Hematopoietic multipotent progenitor cell treated with erythropoietin and hydrocortisone succinate and interleukin-3 and kit ligand, for 8 days (in vitro differentiated cells): ENCODE measurements at regions not wholly inside any gene's neighbourhood (a gene's known extent, or its start where the extent isn't known, plus 50 kb on each side); places are given as distances from the start of the nearest gene placed in this dataset.
A peak's percentile ranks its signal among the peaks of the same experiment; 100 is the strongest.
"Not testable (repeated sequence)": the region's sequence is repeated elsewhere in the genome, so short reads cannot be mapped to it uniquely, and the experiment has no call there.

ENCODE experiments used
- DNase-seq: peaks from one replicate; pipeline ENCODE4 v3.0.0-alpha.2; 2015

DNA sequence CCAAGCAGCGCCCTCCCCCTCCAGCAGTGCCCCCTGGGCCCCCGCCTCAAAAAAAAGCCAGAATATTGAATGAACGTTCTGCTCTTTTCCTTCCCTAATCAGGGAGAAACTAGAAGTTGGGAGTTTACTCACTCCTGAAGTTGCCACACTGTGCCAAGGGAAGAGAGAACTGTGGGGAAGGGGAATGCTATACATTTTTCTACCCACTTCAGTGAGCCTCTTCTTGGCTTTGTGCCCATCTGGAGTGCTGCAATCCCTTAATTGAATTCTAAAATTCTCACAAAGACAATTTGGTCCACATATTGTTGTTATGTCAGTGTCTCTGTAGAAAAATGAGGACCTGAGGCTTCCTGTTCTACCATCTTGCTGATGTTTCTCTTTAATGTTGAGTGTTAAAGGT is 443.7 kb downstream of the DIRAS2 start:
- DNase-seq, result no peak

DNA sequence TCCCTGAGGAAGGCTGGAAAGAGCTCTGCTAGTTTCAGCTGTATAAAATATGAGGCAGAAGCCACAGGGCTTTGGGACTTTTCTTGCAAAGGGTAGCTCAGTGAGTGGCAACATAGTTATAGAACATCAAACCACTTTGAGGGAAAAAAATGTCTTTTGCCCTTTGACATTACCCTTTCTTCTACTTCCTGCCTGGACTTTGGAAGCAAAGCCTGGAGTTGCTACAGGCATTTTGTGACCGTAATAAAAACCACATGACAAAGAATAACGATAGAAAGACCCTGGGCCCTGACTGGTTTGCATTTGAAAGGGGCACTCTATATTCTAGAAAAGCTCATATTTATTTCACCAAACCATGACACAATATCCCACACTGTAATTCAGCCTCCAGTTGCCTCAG is 440.9 kb downstream of the DIRAS2 start:
- no peak for DNase-seq

DNA sequence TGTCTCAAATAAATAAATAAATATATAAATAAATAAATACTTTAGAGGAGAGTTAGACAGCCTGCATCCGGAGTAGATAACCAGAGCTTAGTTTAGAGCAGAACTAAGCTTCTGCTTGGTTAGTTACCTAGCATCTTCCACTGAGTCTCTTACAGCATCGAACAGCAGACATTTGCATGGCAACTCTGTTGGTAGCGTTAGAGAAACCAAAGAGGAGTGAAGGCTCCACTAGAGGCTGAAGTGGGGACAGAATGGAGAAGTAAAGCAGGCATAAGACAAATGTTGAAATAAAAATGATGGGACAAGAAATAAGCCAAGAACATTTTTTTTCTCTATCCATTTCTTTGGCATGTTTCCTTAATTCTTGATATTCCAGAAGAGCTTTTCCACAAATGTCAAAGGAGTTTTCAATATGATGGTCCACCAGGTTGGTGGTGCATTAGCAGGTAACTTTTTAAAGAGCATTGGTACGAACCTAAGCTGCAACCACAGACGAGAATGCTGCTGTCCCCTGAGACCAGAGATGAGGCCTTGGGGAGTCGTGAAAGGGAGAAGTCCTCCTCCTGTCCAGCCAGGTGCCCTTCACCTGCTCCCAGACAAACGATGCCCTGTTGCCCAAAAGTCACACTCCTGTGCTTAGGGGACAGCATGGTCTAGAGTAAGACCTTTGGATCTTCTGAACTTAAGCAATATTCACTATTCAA is 438.3 kb downstream of the DIRAS2 start:
- no peak for DNase-seq

DNA sequence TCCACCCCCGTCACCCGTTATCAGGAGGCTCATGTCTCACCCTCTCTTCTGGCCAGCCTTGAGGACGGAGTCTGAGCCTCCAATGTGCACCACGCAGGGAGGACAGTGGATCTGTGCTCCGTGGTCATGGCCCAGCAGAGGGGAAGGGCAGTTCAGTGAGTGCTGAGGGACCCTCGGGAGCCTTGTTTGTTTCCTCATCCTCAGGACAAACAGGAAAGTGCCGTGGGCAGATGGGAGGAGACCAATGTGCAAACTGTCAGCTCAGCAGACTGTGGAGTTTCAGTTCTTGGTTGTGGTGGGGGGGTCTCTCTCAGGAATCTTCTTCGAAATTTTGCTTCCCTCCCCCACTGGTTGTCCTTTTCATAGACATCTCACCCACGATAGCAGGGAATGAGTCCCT is 429.6 kb downstream of the DIRAS2 start:
- DNase-seq, result not testable (repeated sequence)

DNA sequence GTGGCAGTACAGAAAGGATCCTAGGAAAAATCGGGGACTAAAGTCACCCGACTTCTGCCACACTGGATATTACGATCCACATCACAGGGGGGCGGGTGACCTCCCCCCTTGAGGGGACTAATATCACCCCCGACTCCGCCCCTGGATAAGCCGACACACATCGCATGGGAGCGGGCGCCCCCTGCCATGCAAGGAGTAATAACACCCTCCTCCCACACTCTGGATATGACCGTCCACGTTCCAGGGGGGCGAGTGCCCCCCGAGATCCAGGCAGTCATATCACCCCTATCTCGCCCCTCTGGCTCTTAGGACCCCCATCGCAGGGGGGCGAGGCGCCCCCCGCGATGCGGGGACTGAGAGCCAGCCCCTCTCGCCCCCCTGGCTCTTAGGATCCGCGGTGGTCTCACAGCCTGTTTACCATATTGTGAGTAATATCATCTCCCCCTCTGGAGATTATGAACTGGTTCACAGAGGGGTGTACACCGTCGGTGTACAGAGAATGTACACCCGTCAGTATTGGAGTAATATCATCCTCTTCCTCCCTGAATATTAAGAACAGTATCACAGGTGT is 423.0 kb downstream of the DIRAS2 start:
- DNase-seq, result peak; percentile 3

DNA sequence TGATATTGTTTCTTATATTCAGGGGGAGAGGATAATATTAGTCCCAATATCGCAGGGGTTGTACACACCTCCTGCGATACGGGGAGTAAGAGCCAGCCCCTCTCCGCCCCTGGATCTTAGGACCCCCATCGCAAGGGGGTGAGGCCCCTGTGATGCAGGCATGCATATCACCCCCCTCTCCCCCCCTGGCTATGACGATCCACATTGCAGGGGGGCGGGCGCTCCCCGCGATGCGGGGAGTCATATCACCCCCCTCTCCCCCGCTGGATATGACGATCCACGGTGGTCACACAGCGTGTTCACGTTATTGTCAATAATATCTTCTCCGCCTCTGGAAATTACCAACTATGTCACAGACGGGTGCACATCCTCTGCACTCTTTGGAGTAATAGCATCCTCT is 420.7 kb downstream of the DIRAS2 start:
- not testable (repeated sequence) for DNase-seq

DNA sequence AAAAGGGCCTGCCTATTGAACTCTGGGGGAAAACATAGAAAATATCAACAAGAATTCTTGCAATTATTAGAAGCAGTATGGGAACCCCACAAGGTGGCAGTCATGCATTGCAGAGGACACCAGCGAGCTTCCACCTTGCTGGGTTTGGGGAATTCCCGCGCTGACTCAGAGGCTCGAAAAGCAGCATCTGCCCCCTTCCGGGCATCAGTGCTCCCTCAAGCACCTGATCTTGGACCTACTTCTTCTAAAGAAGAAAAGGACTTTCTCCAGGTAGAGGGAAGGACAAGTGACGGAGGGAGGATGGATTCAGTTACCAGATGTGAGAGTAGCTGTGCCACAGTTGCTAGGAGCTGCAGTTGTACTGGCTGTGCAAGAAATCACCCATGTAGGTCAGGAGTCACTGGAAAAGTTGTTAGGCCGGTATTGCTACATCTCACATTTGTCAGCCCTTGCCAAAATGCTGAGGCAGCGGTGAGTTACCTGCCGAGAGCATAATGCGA is 415.7 kb downstream of the DIRAS2 start:
- peak; percentile 40 for DNase-seq

DNA sequence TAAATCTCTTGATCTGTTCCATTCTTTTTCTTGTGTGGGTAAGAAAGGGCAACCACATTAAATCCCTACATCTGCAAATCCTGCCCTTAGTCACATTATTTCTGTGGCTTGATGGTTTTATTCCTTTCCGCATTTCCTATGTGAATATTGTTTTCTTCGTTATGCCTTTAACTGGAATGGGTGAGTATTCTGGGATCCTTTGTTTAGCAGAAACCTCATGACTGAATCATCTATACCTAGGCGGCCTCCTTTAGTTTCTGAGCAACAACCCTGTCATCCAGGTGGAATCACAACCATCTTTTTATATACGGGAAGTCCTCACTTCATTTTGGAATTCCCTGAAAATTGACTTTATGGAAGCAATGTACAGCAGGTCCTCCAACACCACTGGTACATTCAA is 409.5 kb downstream of the DIRAS2 start:
- not testable (repeated sequence) for DNase-seq

DNA sequence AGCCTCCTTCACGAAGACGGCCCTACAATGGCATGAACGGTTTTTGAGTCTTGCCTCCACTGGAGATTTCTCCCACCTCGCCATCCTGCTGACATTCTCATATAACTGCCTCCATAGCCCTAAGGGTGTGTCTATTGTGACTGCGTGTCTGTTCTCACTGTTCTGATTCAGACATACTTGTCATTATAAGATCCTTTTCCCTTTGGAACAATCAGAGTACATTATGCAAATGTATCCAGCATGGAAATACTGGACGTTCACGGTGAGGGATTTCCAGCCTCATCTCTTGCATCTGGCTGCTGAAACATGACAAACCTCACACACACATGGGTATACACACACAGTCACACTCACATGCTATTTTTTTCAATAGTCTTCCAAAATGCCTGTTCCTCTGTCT is 402.1 kb downstream of the DIRAS2 start:
- DNase-seq, result no peak

DNA sequence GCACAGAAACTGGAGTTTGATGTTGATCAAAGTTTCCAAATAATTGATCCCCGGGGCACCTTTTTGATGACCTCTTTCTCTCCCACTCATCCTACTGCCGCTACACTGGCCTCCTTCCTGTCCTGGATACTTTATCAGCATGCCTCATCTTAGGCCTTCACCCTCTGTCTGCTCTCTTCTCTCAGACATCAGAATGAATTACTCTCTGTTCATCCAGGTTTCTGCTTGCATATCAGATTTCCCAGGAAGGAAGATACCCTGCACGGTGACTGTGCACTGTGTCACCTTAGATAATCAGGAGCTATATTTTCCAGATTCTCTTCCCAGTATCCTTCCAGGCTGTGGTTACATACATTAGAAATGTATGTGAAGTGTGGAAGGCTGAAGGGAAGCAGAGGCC is 397.0 kb downstream of the DIRAS2 start:
- DNase-seq, result no peak

DNA sequence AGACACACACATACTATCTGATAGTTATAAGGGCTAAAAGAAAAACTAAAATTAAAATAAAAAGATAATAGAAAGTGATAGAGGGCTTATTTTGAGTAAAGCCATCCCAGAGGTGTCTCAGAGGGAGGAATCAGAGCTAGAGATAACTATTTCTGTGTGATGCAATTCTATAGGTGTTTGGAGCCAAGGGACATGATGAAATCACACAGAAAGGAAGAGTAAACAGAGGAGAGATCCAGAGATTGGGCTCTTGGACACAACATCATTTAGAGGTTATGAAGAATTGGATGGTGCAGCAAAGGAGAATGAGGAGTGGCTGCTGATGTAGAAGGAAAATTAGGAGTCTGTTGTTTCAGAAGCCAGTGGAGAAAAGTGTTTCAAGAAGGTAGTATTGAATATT is 393.5 kb downstream of the DIRAS2 start:
- DNase-seq, result no peak

DNA sequence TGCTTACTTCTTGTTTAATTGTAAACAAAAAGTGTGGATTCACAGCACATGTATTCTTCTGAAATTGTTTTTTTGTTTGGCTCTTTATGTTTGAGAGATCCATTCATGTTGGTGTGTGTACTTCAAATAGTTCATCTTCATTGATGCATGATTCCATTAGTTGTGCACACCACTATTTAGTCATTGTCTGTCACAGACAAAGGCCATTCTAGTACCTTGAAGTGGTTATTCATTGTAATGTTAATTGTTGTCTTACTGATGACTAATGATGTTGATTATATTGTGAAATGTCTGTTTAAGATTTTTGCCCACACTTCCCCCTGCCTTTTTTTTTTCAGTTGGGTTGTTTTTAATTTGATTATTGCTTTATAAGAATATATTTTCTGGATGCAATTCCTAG is 391.3 kb downstream of the DIRAS2 start:
- no peak for DNase-seq

DNA sequence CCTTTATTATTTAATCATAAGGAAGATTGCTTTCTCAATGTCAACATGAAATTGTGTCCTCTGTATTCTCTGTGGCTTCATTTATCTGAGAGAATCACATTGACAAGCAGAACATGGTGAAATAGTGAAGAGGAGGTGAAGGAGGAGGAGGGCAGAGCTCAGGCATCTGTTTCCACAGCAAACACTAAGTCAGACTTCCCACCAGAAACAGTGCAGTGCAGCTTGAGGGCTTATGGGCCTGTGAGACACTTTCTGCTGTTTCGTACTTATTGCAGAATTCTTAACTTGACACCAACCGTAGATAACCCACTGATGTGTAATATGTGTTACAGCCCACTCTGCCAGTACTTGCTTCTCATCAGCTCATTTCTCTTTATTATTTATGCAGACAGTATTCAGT is 386.3 kb downstream of the DIRAS2 start:
- no peak for DNase-seq

DNA sequence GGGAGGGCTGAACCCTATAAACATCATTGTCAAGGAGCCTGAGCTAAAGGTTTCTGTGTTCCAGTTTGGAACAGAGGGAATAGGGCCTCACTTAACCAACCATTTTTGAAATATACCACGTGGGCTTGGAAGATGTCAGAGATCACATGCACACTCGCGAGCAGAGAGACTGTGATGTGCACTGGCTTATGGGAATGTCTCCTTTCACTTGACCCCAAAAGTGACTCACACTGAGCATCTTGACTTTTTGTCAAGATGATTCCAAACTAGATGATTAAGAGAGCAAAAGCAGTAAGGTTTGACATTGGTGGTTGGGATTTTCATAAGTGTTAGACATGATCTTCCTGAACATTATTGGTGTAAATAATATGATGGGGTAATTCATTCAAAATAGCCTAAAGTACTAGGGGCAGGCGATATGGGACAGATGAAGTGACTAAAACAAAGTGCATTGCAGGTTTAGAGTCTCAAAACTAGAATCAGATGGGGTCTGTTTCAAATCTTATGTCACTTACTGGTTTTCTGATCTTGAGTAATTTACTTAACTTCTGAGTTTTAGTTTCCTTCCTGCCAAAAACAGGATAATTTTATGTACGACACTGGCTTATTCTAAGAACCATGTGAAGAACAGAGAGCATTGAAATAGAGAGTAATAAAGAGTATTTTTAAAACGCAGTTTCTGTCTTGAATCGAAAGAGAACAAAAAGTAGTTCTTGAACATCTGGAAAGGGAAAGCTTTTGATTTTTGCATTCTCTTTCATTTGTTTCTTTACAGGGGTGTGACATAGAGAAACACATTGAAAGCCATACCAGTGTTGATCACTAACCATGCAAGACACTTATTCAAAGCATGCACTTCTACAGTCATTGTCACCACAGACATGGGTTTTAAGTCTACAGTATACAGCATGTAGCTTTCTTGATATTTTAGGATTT is 383.0 kb downstream of the DIRAS2 start:
- DNase-seq, result no peak

DNA sequence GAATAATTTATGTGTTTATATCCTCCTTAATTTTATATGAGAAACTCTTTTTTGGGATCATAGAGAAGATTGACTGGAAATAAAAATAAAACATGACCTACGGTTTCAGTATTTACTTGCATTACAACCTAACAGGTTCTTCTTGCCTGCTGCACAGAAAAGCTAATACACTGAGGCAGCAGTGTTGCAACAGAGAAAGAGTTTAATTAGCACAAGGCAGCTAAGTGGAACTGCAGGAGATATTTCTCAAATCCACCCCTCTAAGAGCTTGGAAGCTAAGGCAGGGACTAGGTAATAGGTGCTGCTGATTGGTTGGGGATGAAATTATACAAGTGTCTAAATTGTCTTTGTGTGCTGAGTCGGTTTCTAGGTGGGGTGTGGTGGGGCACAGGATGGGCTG is 380.9 kb downstream of the DIRAS2 start:
- no peak for DNase-seq

DNA sequence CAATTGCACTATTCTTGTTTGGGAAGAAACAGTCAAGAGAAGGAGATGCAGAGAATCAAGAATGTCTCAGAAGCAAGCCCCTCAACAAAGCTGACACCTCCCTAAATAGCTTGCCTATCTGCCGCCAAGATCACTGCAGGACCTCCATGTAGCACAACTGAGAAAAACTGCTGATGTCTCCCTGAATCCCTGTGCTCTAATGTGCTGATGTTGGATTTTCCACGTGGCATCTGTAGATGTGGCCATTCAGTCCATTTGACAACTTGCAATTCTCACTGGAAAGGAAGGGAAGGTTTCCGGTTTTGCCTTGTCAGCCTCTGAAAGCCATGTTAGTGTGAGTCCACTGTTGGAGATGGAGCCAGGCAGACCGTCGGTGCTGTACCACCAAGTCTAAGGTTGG is 374.0 kb downstream of the DIRAS2 start:
- DNase-seq, result no peak

DNA sequence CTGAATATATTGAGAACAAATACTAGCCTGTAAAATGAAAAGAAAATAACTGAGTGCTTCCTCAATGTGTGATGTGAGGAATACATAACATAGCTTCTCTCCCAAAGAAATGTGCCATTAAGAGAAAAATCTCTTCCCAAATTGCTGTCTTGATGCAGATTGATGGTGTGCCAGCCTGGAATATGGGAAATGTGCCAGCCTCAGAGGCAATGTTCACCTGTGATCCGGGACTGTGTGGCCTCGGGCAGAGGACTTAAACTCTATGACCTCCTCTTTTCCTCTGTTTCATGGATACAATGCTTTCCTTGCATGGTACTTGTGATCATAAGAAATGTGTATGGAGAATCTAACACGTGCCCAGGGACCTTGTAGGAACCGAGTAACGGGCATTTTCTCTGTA is 370.9 kb downstream of the DIRAS2 start:
- DNase-seq, result no peak

DNA sequence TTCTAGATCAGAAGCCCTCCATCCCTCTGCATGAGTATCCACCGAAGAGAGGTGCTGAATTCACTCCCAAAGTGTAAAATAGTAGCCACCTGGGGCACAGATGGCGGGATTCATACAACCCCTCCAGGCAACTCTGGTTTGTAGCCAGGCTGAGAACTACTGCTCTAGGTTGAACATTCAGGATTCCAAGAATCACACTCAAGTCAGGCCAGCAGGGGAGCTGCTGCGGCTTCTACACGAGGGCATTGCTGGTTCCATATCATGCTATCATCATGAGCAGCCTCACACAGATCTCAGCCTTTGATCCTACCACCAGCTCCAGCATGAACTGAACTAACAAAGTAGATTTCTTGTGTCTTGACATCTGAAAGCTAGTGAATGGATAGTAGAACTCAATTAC is 367.9 kb downstream of the DIRAS2 start:
- DNase-seq, result no peak

DNA sequence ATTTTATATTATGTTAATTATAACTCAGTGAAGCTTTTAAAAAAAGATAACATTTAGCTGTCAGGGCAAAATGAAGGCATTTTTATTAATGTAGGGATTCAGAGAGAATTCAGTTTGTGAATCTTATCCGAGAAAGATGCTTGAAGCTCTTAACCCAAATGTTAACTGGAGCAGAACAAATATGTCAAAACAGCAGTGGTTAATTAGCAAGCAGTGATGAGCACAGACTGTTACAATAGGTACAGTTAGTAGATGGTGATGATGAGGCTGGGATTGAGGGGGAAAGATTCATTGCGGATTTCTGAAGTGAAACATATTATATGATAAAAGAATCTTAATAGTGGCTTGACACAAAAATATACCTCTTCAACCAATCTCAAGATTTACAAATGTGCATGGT is 356.7 kb downstream of the DIRAS2 start:
- no peak for DNase-seq

DNA sequence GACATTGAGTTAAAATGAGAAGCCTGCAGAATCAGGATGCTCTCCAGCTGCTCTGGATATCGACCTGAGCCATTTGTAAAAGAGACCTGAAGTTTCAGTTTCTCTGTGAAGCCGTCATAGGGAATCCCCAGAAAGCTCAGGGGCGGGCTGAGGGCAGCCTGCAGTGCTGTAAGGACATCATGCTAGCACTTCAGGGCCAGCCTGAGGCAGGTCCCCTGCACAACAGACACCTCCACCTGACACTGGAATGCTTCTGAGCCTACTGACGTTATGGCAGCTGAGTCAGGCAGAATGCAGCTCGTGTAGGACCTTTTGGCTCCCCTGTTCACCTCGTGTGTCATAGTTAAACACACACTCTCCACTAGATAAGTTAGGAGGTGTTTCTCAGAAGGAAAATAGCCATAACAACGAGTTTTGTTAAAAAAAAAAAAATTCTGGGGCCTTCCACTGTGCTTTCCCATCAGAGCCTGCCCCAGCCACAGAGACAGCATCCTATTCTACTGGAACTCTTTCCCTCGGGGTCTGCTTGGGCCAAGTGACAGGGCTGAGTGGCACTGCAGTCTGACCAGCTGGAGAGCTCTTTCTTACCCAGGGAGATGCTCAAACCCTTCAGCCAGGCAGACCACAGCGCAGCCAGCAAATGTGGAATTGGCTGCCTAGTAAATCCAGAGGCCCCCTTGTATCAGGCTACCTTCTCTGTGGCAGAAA is 354.9 kb downstream of the DIRAS2 start:
- DNase-seq, result no peak

DNA sequence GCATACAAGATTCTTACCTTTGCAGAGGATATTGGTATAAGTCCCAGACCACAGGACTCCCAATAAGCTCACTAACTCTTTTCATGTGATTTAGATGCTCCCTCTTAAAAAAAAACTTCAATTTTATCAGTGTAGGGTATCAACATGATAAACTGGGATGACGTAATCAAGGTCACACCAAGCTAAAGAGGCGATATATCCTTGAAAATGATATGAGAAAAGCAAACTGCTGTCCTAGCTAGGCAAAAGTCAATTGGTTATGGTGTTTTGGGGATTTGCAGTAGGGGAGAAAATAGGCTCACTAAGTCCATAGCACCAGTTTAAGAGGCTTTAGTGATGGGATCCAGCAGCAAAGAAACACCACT is 354.4 kb downstream of the DIRAS2 start:
- no peak for DNase-seq

DNA sequence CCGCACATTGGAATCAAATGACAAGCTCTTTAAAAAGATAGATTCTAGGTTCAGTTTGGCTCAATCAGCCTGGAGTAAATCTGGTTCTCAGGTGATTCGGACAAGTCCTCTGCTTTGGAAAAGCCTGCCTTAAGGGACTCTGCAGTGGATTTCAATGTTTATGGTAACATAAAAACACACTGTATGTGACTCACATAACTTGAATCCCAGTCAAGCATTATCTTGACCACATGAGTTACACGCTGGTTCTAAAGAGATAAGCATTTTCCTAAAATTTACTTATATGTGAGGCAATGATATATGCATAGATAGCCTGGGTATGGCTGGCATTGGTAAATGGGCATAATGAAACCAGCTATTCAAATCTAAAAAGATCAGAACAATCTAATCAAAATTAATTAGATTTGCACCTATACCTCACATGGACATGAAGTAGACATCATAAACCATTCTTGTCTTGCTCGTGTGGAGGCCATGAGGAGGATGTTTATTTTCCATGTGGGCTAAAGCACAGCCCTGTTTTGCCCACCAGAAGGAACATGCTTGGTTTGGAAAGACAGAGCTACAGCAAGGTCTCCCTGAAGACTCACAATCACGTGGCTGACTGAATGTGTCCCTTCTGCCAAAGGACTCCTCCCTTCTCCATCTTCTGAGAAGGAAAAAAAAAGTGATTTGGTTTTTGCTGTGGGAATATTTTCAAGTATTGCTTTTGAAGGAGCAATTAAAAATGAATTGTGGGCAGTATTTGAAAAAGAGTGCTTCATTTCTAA is 351.7 kb downstream of the DIRAS2 start:
- DNase-seq, result no peak
